GM21786 (cell line): ENCODE measurements at regions not wholly inside any gene's neighbourhood (a gene's known extent, or its start where the extent isn't known, plus 50 kb on each side); places are given as distances from the start of the nearest gene placed in this dataset.
"Not testable (repeated sequence)": the region's sequence is repeated elsewhere in the genome, so short reads cannot be mapped to it uniquely, and the experiment has no call there.

Experiments used
- ATAC-seq: cut with Tn5 transposase; IDR thresholded peaks from one replicate; pipeline ENCODE4 v1.9.1; 2021; ENCODE audit not compliant: unreplicated experiment

DNA sequence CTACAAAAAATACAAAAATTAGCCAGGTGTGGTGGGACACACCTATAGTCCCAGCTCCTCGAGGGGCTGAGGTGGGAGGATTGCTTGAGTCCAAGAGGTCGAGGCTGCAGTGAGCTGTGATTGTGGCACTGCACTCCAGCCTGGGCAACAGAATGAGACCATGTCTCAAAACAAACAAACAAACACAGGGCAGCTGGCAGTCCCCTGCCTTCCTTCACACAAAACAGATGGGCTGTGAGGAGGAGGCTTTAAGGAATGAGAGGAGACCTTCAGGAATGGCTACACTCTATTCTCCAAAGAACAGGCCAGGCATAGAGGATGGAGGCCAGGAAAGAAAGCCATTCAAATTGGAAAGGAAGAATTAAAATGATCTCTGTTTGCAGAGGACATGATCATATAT, 65.6 kb upstream of the MAML3 start:
- no peak for ATAC-seq

- ATAC-seq = not testable (repeated sequence)
Measured at GRCh38 chr4:140219070-140219469, 65.1 kb upstream of the MAML3 start.

- no peak for ATAC-seq
Measured at GRCh38 chr4:140213749-140214148, 59.8 kb upstream of the MAML3 start.

DNA sequence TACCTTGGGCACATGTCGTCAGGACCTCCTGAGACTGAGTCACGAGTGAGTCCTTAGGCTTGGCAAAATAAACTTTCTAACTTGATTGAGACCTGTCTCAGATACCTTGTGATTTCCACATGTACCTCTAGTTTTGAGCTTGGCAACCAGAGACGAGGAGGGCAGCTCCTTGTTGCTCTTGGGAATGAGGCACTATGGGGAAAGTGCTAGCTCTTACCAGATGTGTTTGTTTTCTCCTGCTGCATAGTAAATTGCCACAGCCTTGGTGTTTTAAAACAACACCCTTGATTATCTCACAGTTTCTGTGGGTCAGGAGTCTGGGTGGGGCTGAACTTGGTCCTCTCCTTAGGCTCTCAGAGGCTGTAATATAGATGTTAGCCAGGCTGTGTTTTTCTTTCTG, 59.1 kb upstream of the MAML3 start:
- no peak for ATAC-seq

GRCh38 chr4:140212646-140213045, 58.7 kb upstream of the MAML3 start:
- no peak for ATAC-seq

DNA sequence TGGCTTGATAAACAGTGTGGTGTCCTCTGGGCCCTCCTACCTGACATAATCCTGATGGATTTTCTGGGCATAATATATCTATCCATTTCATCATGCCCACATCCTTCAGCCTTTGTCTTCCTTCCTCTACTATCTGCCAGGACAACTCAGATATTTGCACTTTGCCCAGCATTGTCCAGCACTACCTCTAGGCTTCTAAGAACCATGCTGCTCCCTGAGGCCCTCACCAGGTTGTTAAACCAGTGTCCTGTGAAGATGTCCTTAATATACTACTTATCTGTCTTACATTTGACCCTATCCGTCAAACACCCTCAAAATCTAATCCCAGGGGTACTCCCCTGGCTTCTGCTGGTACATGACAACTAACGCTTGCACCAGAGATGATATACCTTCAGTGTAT, 58.2 kb upstream of the MAML3 start:
- ATAC-seq = no peak

DNA sequence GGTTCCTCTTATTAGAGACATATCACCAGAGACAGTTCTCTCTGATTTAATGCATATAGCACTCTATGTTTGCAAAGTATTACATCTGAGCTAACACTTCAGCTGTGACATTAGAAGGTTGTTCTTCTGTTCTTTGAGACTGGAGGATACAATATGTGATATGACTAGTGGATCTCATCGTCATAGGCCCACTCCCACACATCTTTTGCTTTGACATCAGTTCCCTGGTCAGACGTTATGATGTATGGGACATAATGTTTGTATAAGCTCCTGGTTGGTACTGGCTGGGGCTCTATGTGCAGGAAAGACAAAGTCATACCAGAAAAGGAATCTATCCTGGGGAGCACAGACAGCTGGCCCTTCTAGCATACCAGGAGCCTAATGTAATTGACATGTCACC, 57.7 kb upstream of the MAML3 start:
- no peak for ATAC-seq

DNA sequence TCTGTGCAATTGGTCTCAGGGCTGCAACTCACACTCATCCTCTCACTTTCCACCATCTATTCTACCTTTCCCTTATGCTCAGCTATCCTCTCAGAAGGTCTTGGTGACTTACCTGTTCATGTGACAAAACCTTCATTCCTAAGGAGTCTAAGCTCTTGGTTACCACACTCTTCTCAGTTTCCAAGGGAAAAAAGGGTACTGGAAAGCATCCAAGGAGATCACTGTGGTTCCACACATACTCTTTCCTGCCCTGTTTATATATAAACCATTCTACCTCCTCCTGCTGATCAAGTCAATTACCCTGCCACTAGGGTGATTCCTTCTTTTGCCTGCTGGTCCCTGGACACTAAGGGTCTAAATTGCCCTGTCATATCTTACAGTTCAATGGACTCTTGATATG, 57.2 kb upstream of the MAML3 start:
- no peak for ATAC-seq

DNA sequence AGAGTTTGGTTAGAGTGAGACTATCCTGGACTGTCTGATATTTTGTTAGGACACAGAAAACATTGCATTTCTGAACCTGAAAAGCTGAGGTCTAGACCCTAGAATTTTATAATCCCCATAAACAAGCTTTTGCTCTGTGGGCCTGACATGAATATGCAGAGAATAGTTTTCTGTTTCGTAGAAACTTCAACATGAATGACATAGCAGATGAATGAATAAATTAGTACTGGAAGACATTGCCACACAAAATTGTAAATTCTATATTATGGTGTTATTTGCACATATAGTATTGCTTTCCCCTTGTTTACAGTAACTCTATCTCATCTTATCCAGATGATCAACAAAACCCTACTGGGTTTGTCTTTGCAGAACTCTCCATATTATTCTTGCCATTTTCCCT, 54.9 kb upstream of the MAML3 start:
- ATAC-seq = no peak
